MCF 10A (cell line): ENCODE measurements at regions not wholly inside any gene's neighbourhood (a gene's known extent, or its start where the extent isn't known, plus 50 kb on each side); places are given as distances from the start of the nearest gene placed in this dataset.

ENCODE experiments used
- BruUV-seq: library from RNA; stranded (reverse); fragments of 400-500 nt; replicated peaks from 2 replicates; lab custom pipeline; 2021; lab: Mats Ljungman, UMichigan
- CTCF ChIA-PET: fragments of 300-600 bp; sonication (Branson Sonifier 250); formaldehyde crosslinking; extraction: SDS; loops from one replicate; lab custom pipeline; 2021; ENCODE audit warnings: antibody characterized with exemption, inconsistent platforms; lab: Yijun Ruan, JAX
- POLR2A ChIA-PET: fragments of 300-600, 350-650 bp; sonication (Branson Sonifier 250); formaldehyde crosslinking; extraction: SDS; loops from one replicate; lab custom pipeline; 2020; ENCODE audit warnings: antibody characterized with exemption, inconsistent platforms; lab: Yijun Ruan, JAX
- DNase-seq: peaks from one replicate; pipeline ENCODE4 v3.0.0-alpha.2; 2018; ENCODE audit not compliant: unreplicated experiment
- H3K27ac Mint-ChIP-seq: one replicate; pipeline ENCODE4 v1.8.0; 2022; ENCODE audit warnings: mild to moderate bottlenecking, low read depth, mixed read lengths; ENCODE audit not compliant: unreplicated experiment
- H3K27me3 Mint-ChIP-seq: one replicate; pipeline ENCODE4 v1.8.0; 2022; ENCODE audit warnings: mixed read lengths; ENCODE audit not compliant: insufficient read depth, unreplicated experiment
- H3K36me3 Mint-ChIP-seq: one replicate; pipeline ENCODE4 v1.8.0; 2022; ENCODE audit warnings: mild to moderate bottlenecking, moderate library complexity, mixed read lengths; ENCODE audit not compliant: insufficient read depth, unreplicated experiment
- H3K4me1 Mint-ChIP-seq: one replicate; pipeline ENCODE4 v1.8.0; 2022; ENCODE audit warnings: mixed read lengths; ENCODE audit not compliant: insufficient read depth, unreplicated experiment
- H3K4me3 Mint-ChIP-seq: one replicate; pipeline ENCODE4 v1.8.0; 2022; ENCODE audit warnings: mild to moderate bottlenecking, moderate library complexity, mixed read lengths; ENCODE audit not compliant: unreplicated experiment
- H3K9me3 Mint-ChIP-seq: one replicate; pipeline ENCODE4 v1.8.0; 2022; ENCODE audit warnings: mixed read lengths; ENCODE audit not compliant: unreplicated experiment
- CTCF ChIP-seq: fragments of 200-600 bp; IDR thresholded peaks from one replicate; pipeline ENCODE4 v1.8.0; 2022; ENCODE audit warnings: antibody characterized with exemption, mild to moderate bottlenecking; ENCODE audit not compliant: unreplicated experiment
- intact Hi-C: fragments of 100-400 bp; cut with micrococcal nuclease; formaldehyde crosslinking; loops from 2 replicates; pipeline ENCODE4 v1.14.1; 2022

GRCh38 chr6:4645713-4646360 is 130.4 kb upstream of the CDYL start:
- no peak overlapping the region for H3K27ac Mint-ChIP-seq
- DNase-seq: no peak
- no peak for TF ChIP-seq CTCF
- no peak overlapping the region for H3K4me3 Mint-ChIP-seq
- peaks cover 24% of the 10 kb centered on the region for H3K4me1 Mint-ChIP-seq
- ChIA-PET POLR2A (interaction anchor here (0.5 kb wide), 1 partner anchor 175 kb away, joined by 4 read pairs; no protein-coding TSS in a partner anchor), CTCF (interaction anchor here (0.9 kb wide), 1 partner anchor 132 kb away, joined by 3 read pairs; no protein-coding TSS in a partner anchor)
- no peaks in the 10 kb centered on the region for H3K27me3 Mint-ChIP-seq
- intact Hi-C loops: loop anchor here (5.0 kb wide), 1 partner anchor 131 kb away; the partner anchor contains the start of gene CDYL
- BruUV-seq: no TSS peak
- H3K9me3 Mint-ChIP-seq: no peaks in the 10 kb centered on the region
- no peaks in the 10 kb centered on the region for H3K36me3 Mint-ChIP-seq

GRCh38 chr6:4644996-4645395 is 131.2 kb upstream of the CDYL start:
- TF ChIP-seq CTCF: no peak
- intact Hi-C loops: loop anchor here (5.0 kb wide), 1 partner anchor 132 kb away; the partner anchor contains the start of gene CDYL

GRCh38 chr6:4641461-4641860 is 134.7 kb upstream of the CDYL start:
- Mint-ChIP-seq H3K4me3 (no peak overlapping the region), H3K36me3 (no peaks in the 10 kb centered on the region), H3K9me3 (no peaks in the 10 kb centered on the region), H3K4me1 (peaks cover 36% of the 10 kb centered on the region), H3K27me3 (no peaks in the 10 kb centered on the region), H3K27ac (no peak overlapping the region)
- CTCF ChIA-PET: no interaction called here
- POLR2A ChIA-PET: no interaction called here
- TF ChIP-seq CTCF: no peak
- DNase-seq: no peak
- no TSS peak for BruUV-seq
- intact Hi-C loops: no loop called here

More at GRCh38 chr6:4644996-4645395, 131.2 kb upstream of the CDYL start:
- H3K36me3 Mint-ChIP-seq: no peaks in the 10 kb centered on the region
- no TSS peak for BruUV-seq
- H3K27ac Mint-ChIP-seq: no peak overlapping the region
- H3K4me3 Mint-ChIP-seq: no peak overlapping the region
- no peaks in the 10 kb centered on the region for H3K27me3 Mint-ChIP-seq
- H3K4me1 Mint-ChIP-seq: peaks cover 29% of the 10 kb centered on the region
- POLR2A ChIA-PET: interaction anchor here (0.6 kb wide), 1 partner anchor 57 kb away, joined by 3 read pairs; no protein-coding TSS in a partner anchor
- DNase-seq: peak; percentile 2
- H3K9me3 Mint-ChIP-seq: no peaks in the 10 kb centered on the region
- CTCF ChIA-PET: interaction anchor here (0.9 kb wide), 1 partner anchor 133 kb away, joined by 3 read pairs; no protein-coding TSS in a partner anchor

- H3K9me3 Mint-ChIP-seq: no peaks in the 10 kb centered on the region
- ChIA-PET POLR2A (no interaction called here), CTCF (no interaction called here)
- H3K36me3 Mint-ChIP-seq: no peaks in the 10 kb centered on the region
- no peaks in the 10 kb centered on the region for H3K27me3 Mint-ChIP-seq
- peak overlapping the region; percentile 32 for H3K27ac Mint-ChIP-seq
- peak; percentile 37 for DNase-seq
- no peak overlapping the region for H3K4me3 Mint-ChIP-seq
- no TSS peak for BruUV-seq
- intact Hi-C loops: no loop called here
- H3K4me1 Mint-ChIP-seq: peaks cover 37% of the 10 kb centered on the region
- no peak for TF ChIP-seq CTCF
These were observed 136.1 kb upstream of the CDYL start for GRCh38 chr6:4640139-4640538.
